SK-N-SH (cell line): ENCODE measurements at regions not wholly inside any gene's neighbourhood (a gene's known extent, or its start where the extent isn't known, plus 50 kb on each side); places are given as distances from the start of the nearest gene placed in this dataset.

Experiments used
- CTCF ChIA-PET: fragments of 300-600, 350-600 bp; formaldehyde crosslinking; extraction: SDS; loops from one replicate; lab custom pipeline; 2021; lab: Yijun Ruan, JAX
- POLR2A ChIA-PET: fragments of 350-600 bp; sonication (Branson Sonifier 250); formaldehyde crosslinking; extraction: SDS; loops from one replicate; lab custom pipeline; 2020; ENCODE audit warnings: antibody characterized with exemption, inconsistent platforms; lab: Yijun Ruan, JAX
- DNase-seq: peaks from one replicate; pipeline ENCODE4 v3.0.0; 2012
- H2AFZ ChIP-seq: fragments of 200-600 bp; sonication (generic); 2 replicates; pipeline ENCODE4 v1.8.1; 2016; ENCODE audit warnings: antibody characterized with exemption, mild to moderate bottlenecking, low read depth
- H3F3A ChIP-seq: fragments of 200-600 bp; sonication (generic); replicated peaks from 2 replicates; pipeline ENCODE3; 2016; ENCODE audit warnings: antibody characterized with exemption, mild to moderate bottlenecking; ENCODE audit not compliant: insufficient read depth
- H3K27ac ChIP-seq, 2 experiments: fragments of 200-500 bp in 1 of 2; fragments of 200-600 bp in 1 of 2; sonication (Bioruptor generic) in 1 of 2; sonication (generic), shearing (Covaris generic) in 1 of 2; 2 replicates each; pipeline versions ENCODE4 v1.5.1 to v1.6.1; 2014 to 2016; ENCODE audit warnings: low read depth in 2 of 2, inconsistent platforms in 1 of 2, low read length in 1 of 2, mild to moderate bottlenecking in 1 of 2, mixed read lengths in 1 of 2
- H3K27me3 ChIP-seq: fragments of 200-600 bp; sonication (generic), shearing (Covaris generic); 2 replicates; pipeline ENCODE4 v1.6.1; 2016; ENCODE audit warnings: mixed run types; ENCODE audit not compliant: insufficient read depth
- H3K36me3 ChIP-seq, 2 experiments: fragments of 200-500 bp in 1 of 2; fragments of 200-600 bp in 1 of 2; sonication (Bioruptor generic) in 1 of 2; sonication (generic) in 1 of 2; replicated peaks in 1 of 2; 2 replicates each; pipeline versions ENCODE3 to v1.5.1; 2014 to 2016; ENCODE audit warnings: low read length in 1 of 2, mild to moderate bottlenecking in 1 of 2; ENCODE audit not compliant: insufficient read depth in 2 of 2, control insufficient read depth in 1 of 2
- H3K4me1 ChIP-seq, 2 experiments: fragments of 200-500 bp in 1 of 2; fragments of 200-600 bp in 1 of 2; sonication (Bioruptor generic) in 1 of 2; sonication (generic), shearing (Covaris generic) in 1 of 2; 2 replicates each; pipeline versions ENCODE4 v1.5.1 to v1.6.1; 2014 to 2016; ENCODE audit warnings: low read depth in 1 of 2, low read length in 1 of 2, mixed run types in 1 of 2; ENCODE audit not compliant: insufficient read depth in 2 of 2, control insufficient read depth in 1 of 2
- H3K4me2 ChIP-seq: fragments of 200-600 bp; sonication (generic), shearing (Covaris generic); 2 replicates; pipeline ENCODE4 v1.6.1; 2017; ENCODE audit warnings: mixed run types
- H3K4me3 ChIP-seq, 2 experiments: fragments of 200-500 bp in 1 of 2; fragments of 200-600 bp in 1 of 2; sonication (Bioruptor generic) in 1 of 2; sonication (generic), shearing (Covaris generic) in 1 of 2; 2 replicates each; pipeline versions ENCODE4 v1.5.1 to v1.8.1; 2014 to 2016; ENCODE audit warnings: low read depth in 2 of 2, inconsistent platforms in 1 of 2, low read length in 1 of 2, mild to moderate bottlenecking in 1 of 2, mixed read lengths in 1 of 2, moderate library complexity in 1 of 2
- H3K79me2 ChIP-seq: fragments of 200-600 bp; sonication (generic); 2 replicates; pipeline ENCODE4 v1.8.1; 2017; ENCODE audit warnings: mild to moderate bottlenecking; ENCODE audit not compliant: insufficient read depth
- H3K9ac ChIP-seq: fragments of 200-600 bp; sonication (generic); 2 replicates; pipeline ENCODE4 v1.6.1; 2017; ENCODE audit warnings: mixed run types
- H3K9me2 ChIP-seq: fragments of 200-600 bp; sonication (generic); 2 replicates; pipeline ENCODE4 v1.6.1; 2017; ENCODE audit warnings: mixed run types
- H3K9me3 ChIP-seq: fragments of 200-600 bp; sonication (generic); 2 replicates; pipeline ENCODE4 v1.6.1; 2017; ENCODE audit warnings: mixed run types, mild to moderate bottlenecking, moderate library complexity
- H4K20me1 ChIP-seq: fragments of 200-600 bp; sonication (generic); 2 replicates; pipeline ENCODE4 v1.6.1; 2017; ENCODE audit warnings: mild to moderate bottlenecking, mixed run types; ENCODE audit not compliant: insufficient read depth
- CTCF ChIP-seq: fragments of 200-600 bp; sonication (generic); IDR thresholded peaks from 2 replicates; pipeline ENCODE4 v1.6.1; 2017; ENCODE audit warnings: antibody characterized with exemption, mild to moderate bottlenecking, moderate library complexity
- ELF1 ChIP-seq: IDR thresholded peaks from 2 replicates; pipeline ENCODE4 v1.4.0; 2012
- EZH2phosphoT487 ChIP-seq: fragments of 200-600 bp; sonication (generic); IDR thresholded peaks from 2 replicates; pipeline ENCODE4 v1.6.1; 2017; ENCODE audit warnings: low read depth, mixed run types, mild to moderate bottlenecking, antibody characterized with exemption, moderate library complexity, borderline replicate concordance
- FOSL2 ChIP-seq: IDR thresholded peaks from 2 replicates; pipeline ENCODE4 v1.4.0; 2012; ENCODE audit warnings: low read depth, mild to moderate bottlenecking, moderate library complexity, borderline replicate concordance
- FOXM1 ChIP-seq: IDR thresholded peaks from 2 replicates; pipeline ENCODE4 v1.4.0; 2012; ENCODE audit warnings: low read depth, mild to moderate bottlenecking
- GABPA ChIP-seq: IDR thresholded peaks from 2 replicates; pipeline ENCODE4 v1.4.0; 2012; ENCODE audit warnings: low read depth, mild to moderate bottlenecking
- JUND ChIP-seq: IDR thresholded peaks from 2 replicates; pipeline ENCODE4 v1.4.0; 2012
- MAX ChIP-seq: IDR thresholded peaks from 2 replicates; pipeline ENCODE4 v1.4.0; 2012; ENCODE audit warnings: low read depth
- MXI1 ChIP-seq: IDR thresholded peaks from 2 replicates; pipeline ENCODE4 v1.6.1; 2012; ENCODE audit warnings: mild to moderate bottlenecking, low read depth, low read length, improper control_type of control experiment
- NRF1 ChIP-seq: IDR thresholded peaks from 2 replicates; pipeline ENCODE4 v1.6.1; 2012; ENCODE audit warnings: low read depth, mild to moderate bottlenecking, low read length
- POLR2AphosphoS5 ChIP-seq: IDR thresholded peaks from 2 replicates; pipeline ENCODE4 v1.6.1; 2012; ENCODE audit warnings: low read depth, low read length
- RAD21 ChIP-seq: IDR thresholded peaks from 2 replicates; pipeline ENCODE4 v1.6.1; 2012; ENCODE audit warnings: mild to moderate bottlenecking, low read length
- RXRA ChIP-seq: IDR thresholded peaks from 2 replicates; pipeline ENCODE4 v1.4.0; 2012; ENCODE audit warnings: low read depth, mild to moderate bottlenecking, borderline replicate concordance
- TAF1 ChIP-seq: IDR thresholded peaks from 2 replicates; pipeline ENCODE4 v1.6.1; 2012; ENCODE audit warnings: low read depth, mild to moderate bottlenecking, low read length, moderate library complexity, borderline replicate concordance
- TEAD4 ChIP-seq: IDR thresholded peaks from 2 replicates; pipeline ENCODE4 v1.4.0; 2012; ENCODE audit warnings: mild to moderate bottlenecking, borderline replicate concordance; ENCODE audit not compliant: insufficient read depth
- USF2 ChIP-seq: fragments of 150-350 bp; IDR thresholded peaks from 2 replicates; pipeline ENCODE4 v1.6.1; 2017; ENCODE audit warnings: antibody characterized with exemption, low read length, low read depth, borderline replicate concordance
- WGBS: methylation state at CpG from one replicate; pipeline ENCODE4 v1.1.6; 2017; ENCODE audit warnings: low lambda C conversion rate; 5-methylcytosine and 5-hydroxymethylcytosine counted together
- TF ChIP-seq, protein P1 (sequence below): fragments of 150-350 bp; IDR thresholded peaks from 2 replicates; pipeline ENCODE4 v1.6.1; 2016; ENCODE audit warnings: mild to moderate bottlenecking, low read depth, low read length

DNA sequence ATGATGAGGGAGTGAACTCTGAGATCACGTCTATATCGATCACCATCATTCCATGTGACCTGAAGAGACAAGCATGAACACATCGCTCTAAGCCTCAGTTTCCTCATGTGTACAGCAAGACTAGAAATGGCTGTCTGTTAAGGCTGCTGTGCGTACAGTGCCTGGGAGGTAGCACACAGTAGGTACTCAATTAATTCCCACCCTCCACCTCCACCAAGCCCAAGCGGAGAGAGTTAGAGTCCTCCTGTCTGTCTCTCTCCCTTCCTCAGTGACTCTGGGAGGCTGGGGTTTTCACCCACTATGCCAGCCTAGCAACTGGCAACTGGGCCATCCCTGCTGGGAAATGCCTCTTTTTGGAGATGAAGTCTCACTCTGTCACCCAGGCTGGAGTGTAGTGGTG is 318.3 kb upstream of the CCL2 start:
- Histone ChIP-seq H3K36me3 (no peaks in the 10 kb centered on the region), H3K27me3 (no peaks in the 10 kb centered on the region), H3K27ac (no peak overlapping the region), H3K4me2 (no peak overlapping the region), H3K9me3 (no peaks in the 10 kb centered on the region), H3K9ac (no peak overlapping the region), H3K4me3 (no peak overlapping the region), H3F3A (no peaks in the 10 kb centered on the region), H3K9me2 (no peaks in the 10 kb centered on the region), H2AFZ (no peak overlapping the region), H4K20me1 (no peaks in the 10 kb centered on the region), H3K4me1 (peaks cover 0 to 12% of the 10 kb centered on the region in 2 experiments; a peak in 1 of 4 replicates), H3K79me2 (no peaks in the 10 kb centered on the region)
- CTCF ChIA-PET, result interaction anchor here (1.4 kb wide), 1 partner anchor 211 kb away, joined by 4 read pairs; no protein-coding TSS in a partner anchor
- TF ChIP-seq, protein P1, sequence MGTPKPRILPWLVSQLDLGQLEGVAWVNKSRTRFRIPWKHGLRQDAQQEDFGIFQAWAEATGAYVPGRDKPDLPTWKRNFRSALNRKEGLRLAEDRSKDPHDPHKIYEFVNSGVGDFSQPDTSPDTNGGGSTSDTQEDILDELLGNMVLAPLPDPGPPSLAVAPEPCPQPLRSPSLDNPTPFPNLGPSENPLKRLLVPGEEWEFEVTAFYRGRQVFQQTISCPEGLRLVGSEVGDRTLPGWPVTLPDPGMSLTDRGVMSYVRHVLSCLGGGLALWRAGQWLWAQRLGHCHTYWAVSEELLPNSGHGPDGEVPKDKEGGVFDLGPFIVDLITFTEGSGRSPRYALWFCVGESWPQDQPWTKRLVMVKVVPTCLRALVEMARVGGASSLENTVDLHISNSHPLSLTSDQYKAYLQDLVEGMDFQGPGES, result no peak
- TF ChIP-seq FOSL2, result no peak
- no peak for TF ChIP-seq JUND
- POLR2A ChIA-PET, result no interaction called here
- WGBS, result 57% methylated on average over 5 of the region's 5 CpGs
- no peak for DNase-seq

DNA sequence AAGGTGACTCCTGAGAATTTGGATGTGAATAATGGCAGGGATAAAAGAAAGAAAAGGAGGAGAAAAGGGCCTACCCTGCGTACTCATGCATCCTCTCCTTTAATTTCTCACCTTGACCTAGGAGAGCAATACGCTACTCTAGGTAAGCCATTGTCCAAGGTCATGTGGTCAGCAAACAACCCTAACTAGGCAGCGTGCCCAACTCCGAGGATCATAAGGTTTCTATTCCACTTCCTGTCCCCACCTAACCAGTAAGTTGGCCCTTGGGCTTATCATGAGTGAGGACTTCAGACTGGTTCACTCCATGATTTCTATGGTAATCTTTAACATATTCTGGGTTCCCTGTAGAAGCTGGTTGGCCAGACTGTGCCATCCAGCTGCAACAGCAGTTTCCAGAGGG is 315.1 kb upstream of the CCL2 start:
- no peaks in the 10 kb centered on the region for H3F3A ChIP-seq
- no peak overlapping the region for H2AFZ ChIP-seq
- H3K9ac ChIP-seq, result no peak overlapping the region
- no peaks in the 10 kb centered on the region for H3K9me3 ChIP-seq
- no peak overlapping the region for H3K27ac ChIP-seq
- CTCF ChIA-PET, result interaction anchor here (0.8 to 1.4 kb wide), 3 partner anchors 12 to 201 kb away, joined by 3 read pairs; no protein-coding TSS in a partner anchor
- no peak for DNase-seq
- no peaks in the 10 kb centered on the region for H4K20me1 ChIP-seq
- no peaks in the 10 kb centered on the region for H3K79me2 ChIP-seq
- TF ChIP-seq MXI1 (no peak), MAX (no peak), CTCF (no peak), GABPA (no peak), RXRA (no peak), NRF1 (no peak), USF2 (no peak), ELF1 (no peak), POLR2AphosphoS5 (no peak), TAF1 (no peak), JUND (no peak), RAD21 (no peak), FOSL2 (no peak), TEAD4 (no peak), FOXM1 (no peak), EZH2phosphoT487 (no peak)
- TF ChIP-seq, all 33 proteins: peak for 0
- Histone ChIP-seq H3K4me2 (no peak overlapping the region), H3K4me3 (no peak overlapping the region), H3K27me3 (no peaks in the 10 kb centered on the region), H3K36me3 (no peaks in the 10 kb centered on the region), H3K9me2 (no peaks in the 10 kb centered on the region), H3K4me1 (peaks cover 0 to 25% of the 10 kb centered on the region in 2 experiments; a peak in 1 of 4 replicates)
- WGBS, result 30% methylated on average over 4 of the region's 4 CpGs
- POLR2A ChIA-PET, result no interaction called here
